ENCODE measurements at regions not wholly inside any gene's neighbourhood (a gene's known extent, or its start where the extent isn't known, plus 50 kb on each side); places are given as distances from the start of the nearest gene placed in this dataset.
A peak's percentile ranks its signal among the peaks of the same experiment; 100 is the strongest.

GRCh38 chr7:81887098-81888090 is 117.5 kb upstream of the HGF start:
- TF ChIP-seq TAF1 (IDR thresholded peaks at IDR 0.05; ENCODE audit: borderline replicate concordance, low read depth, low read length) (no peak), POLR2A (IDR thresholded peaks at IDR 0.05; ENCODE audit: low read depth, low read length) (no peak), POLR2AphosphoS5 (IDR thresholded peaks at IDR 0.05; ENCODE audit: low read depth, low read length) (no peak)
- DNase-seq (ENCODE audit: insufficient read length) (no peak), FAIRE-seq (peak; percentile 44)

- TF ChIP-seq POLR2AphosphoS5 (IDR thresholded peaks at IDR 0.05; ENCODE audit: low read depth, low read length) = no peak
- no peak for TF ChIP-seq POLR2A (IDR thresholded peaks at IDR 0.05; ENCODE audit: low read depth, low read length)
- no peak for TF ChIP-seq TAF1 (IDR thresholded peaks at IDR 0.05; ENCODE audit: borderline replicate concordance, low read depth, low read length)
- DNase-seq (ENCODE audit: insufficient read length) (no peak), FAIRE-seq (peak; percentile 56)
Measured at GRCh38 chr7:81886211-81886764, 116.4 kb upstream of the HGF start.

- TF ChIP-seq POLR2AphosphoS5 (IDR thresholded peaks at IDR 0.05; ENCODE audit: low read depth, low read length) (no peak), TAF1 (IDR thresholded peaks at IDR 0.05; ENCODE audit: borderline replicate concordance, low read depth, low read length) (no peak), POLR2A (IDR thresholded peaks at IDR 0.05; ENCODE audit: low read depth, low read length) (no peak)
- no peak for FAIRE-seq
Measured at GRCh38 chr7:81884817-81885216, 115.0 kb upstream of the HGF start.

GRCh38 chr7:81883801-81884393 is 114.0 kb upstream of the HGF start:
- TF ChIP-seq POLR2AphosphoS5 (IDR thresholded peaks at IDR 0.05; ENCODE audit: low read depth, low read length) (no peak), TAF1 (IDR thresholded peaks at IDR 0.05; ENCODE audit: borderline replicate concordance, low read depth, low read length) (no peak), POLR2A (IDR thresholded peaks at IDR 0.05; ENCODE audit: low read depth, low read length) (no peak)
- FAIRE-seq (peak; percentile 62), DNase-seq (ENCODE audit: insufficient read length) (no peak)

More at GRCh38 chr7:81884817-81885216, 115.0 kb upstream of the HGF start:
- DNase-seq (ENCODE audit: insufficient read length) = no peak

DNA sequence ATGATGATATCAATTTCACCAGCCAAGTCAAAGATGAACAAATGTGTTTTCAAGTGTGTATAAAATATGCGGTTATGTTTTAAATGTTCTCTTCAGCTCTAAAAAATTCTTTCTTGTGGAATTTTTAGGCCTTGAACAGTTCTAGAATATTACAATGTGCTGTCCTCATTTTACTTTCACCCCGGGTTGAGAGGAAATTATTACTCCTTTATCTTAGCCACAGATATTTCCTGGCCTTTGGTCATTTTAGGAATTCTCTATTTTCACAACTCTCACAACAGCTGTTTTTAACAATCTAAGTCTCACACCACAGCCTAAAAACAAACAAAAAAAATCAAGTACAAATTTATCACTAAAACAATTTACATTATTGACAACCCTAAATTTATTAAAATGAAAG is 112.2 kb upstream of the HGF start:
- TF ChIP-seq POLR2A (IDR thresholded peaks at IDR 0.05; ENCODE audit: low read depth, low read length) = no peak
- TF ChIP-seq TAF1 (IDR thresholded peaks at IDR 0.05; ENCODE audit: borderline replicate concordance, low read depth, low read length) = no peak
- no peak for TF ChIP-seq POLR2AphosphoS5 (IDR thresholded peaks at IDR 0.05; ENCODE audit: low read depth, low read length)
- DNase-seq (ENCODE audit: insufficient read length) (no peak), FAIRE-seq (no peak)

DNA sequence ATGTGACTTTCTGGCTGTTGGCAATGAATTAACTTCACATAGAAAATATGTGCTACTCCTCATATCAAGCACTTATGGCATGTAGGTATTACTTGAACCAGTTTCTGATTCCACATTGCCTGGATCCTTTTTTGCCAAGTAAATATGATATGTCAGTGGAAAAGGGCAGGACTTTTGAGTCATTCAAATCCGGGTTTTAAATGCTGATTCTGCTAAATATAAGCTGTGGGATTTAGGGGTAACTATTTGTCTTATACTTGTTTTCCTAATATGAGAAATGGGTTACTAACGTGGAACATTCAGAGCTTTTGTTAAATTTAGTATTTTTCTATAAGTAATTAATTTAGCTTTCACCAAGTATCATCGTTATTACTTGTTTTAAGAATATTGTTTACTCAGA is 108.0 kb upstream of the HGF start:
- DNase-seq (ENCODE audit: insufficient read length) = no peak

GRCh38 chr7:81873559-81873958 is 103.7 kb upstream of the HGF start:
- no peak for DNase-seq (ENCODE audit: insufficient read length)
- FAIRE-seq = no peak
- no peak for TF ChIP-seq POLR2AphosphoS5 (IDR thresholded peaks at IDR 0.05; ENCODE audit: low read depth, low read length)
- no peak for TF ChIP-seq TAF1 (IDR thresholded peaks at IDR 0.05; ENCODE audit: borderline replicate concordance, low read depth, low read length)
- TF ChIP-seq POLR2A (IDR thresholded peaks at IDR 0.05; ENCODE audit: low read depth, low read length) = no peak

More for the DNA sequence above, 108.0 kb upstream of the HGF start:
- no peak for TF ChIP-seq POLR2A (IDR thresholded peaks at IDR 0.05; ENCODE audit: low read depth, low read length)
- no peak for TF ChIP-seq POLR2AphosphoS5 (IDR thresholded peaks at IDR 0.05; ENCODE audit: low read depth, low read length)
- no peak for TF ChIP-seq TAF1 (IDR thresholded peaks at IDR 0.05; ENCODE audit: borderline replicate concordance, low read depth, low read length)
- FAIRE-seq = no peak

DNA sequence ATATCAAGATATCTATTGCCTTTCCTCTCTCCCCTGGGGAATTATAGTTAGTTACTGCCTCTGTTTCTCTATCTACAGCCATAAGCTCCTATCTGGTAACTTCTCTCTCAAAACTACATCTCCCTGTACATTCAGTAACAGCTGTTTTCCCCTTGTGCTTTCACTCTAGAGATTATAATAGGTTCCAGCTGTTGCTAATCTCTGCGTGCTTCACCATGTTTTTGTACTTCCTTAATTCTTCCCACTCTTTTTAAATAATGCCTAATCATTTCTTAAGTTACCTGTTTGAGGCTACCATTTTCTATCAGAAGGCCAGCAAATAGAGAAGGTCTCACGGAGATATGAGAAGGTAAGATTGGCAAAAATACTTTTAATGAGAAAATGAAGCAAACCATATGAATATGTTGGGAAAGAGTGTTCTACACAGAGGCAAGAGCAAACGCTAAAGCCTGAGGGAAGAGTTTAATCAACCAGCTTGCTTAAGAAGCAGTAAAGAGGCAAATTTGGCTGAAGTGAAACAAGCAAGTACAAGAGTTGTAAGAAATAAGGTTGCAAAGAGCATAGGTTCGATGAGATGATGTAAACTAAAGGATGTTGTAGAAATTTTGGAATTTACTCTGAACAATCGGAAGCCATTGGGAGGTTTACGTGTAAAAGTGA is 101.9 kb upstream of the HGF start:
- TF ChIP-seq POLR2AphosphoS5 (IDR thresholded peaks at IDR 0.05; ENCODE audit: low read depth, low read length) (no peak), POLR2A (IDR thresholded peaks at IDR 0.05; ENCODE audit: low read depth, low read length) (no peak), TAF1 (IDR thresholded peaks at IDR 0.05; ENCODE audit: borderline replicate concordance, low read depth, low read length) (no peak)
- FAIRE-seq (no peak), DNase-seq (ENCODE audit: insufficient read length) (no peak)

- no peak for DNase-seq (ENCODE audit: insufficient read length)
- no peak for FAIRE-seq
- no peak for TF ChIP-seq POLR2A (IDR thresholded peaks at IDR 0.05; ENCODE audit: low read depth, low read length)
- no peak for TF ChIP-seq POLR2AphosphoS5 (IDR thresholded peaks at IDR 0.05; ENCODE audit: low read depth, low read length)
- no peak for TF ChIP-seq TAF1 (IDR thresholded peaks at IDR 0.05; ENCODE audit: borderline replicate concordance, low read depth, low read length)
Measured at GRCh38 chr7:81870608-81871007, 100.8 kb upstream of the HGF start.

DNA sequence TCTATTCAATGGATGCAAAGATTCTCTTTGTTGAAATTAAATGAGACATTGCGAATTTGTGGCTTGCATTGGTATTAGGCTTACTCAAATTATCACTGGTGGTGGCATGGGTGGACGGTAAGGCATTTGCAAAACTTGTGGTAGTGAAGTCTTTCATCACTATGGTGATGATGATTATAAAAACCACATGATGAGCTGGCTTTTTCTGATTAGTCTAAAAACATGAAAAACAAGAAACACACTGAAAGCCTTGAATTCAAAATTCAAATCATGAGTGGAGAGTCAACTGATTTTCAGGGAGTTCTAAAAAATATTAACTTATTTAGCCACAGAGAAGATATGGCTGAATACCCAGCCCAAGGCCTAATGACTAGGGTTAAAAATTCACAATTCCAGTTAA is 99.8 kb upstream of the HGF start:
- FAIRE-seq = no peak
- TF ChIP-seq TAF1 (IDR thresholded peaks at IDR 0.05; ENCODE audit: borderline replicate concordance, low read depth, low read length) = no peak
- TF ChIP-seq POLR2A (IDR thresholded peaks at IDR 0.05; ENCODE audit: low read depth, low read length) = no peak
- no peak for TF ChIP-seq POLR2AphosphoS5 (IDR thresholded peaks at IDR 0.05; ENCODE audit: low read depth, low read length)
- DNase-seq (ENCODE audit: insufficient read length) = no peak

DNA sequence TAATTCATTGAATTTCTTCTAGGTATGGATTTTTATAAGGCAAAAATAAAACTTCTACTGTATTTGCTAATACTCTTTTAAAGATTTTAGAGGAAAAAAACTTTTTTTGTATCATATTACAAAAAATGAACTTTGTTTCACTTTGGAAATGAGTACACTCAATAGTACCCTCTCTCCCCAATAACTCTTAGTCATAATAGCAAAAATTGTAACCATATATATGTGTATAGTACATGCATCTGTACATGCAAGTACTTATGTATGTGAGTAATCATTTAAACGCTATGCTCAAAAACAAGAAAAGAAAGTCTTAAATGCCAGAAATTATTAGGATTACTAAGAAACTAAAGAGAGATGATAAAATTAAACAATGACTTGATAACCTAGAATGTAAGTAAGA is 95.9 kb upstream of the HGF start:
- no peak for FAIRE-seq
- DNase-seq (ENCODE audit: insufficient read length) = no peak
- TF ChIP-seq TAF1 (IDR thresholded peaks at IDR 0.05; ENCODE audit: borderline replicate concordance, low read depth, low read length) (no peak), POLR2AphosphoS5 (IDR thresholded peaks at IDR 0.05; ENCODE audit: low read depth, low read length) (no peak), POLR2A (IDR thresholded peaks at IDR 0.05; ENCODE audit: low read depth, low read length) (no peak)
